Stimulated activated CD8-positive, alpha-beta memory T cell treated with anti-CD3 and anti-CD28 coated beads, Interleukin-12 subunit alpha, Interleukin-12 subunit beta, amount 100 ng/mL, for 24 hours (primary cell): ENCODE measurements at regions not wholly inside any gene's neighbourhood (a gene's known extent, or its start where the extent isn't known, plus 50 kb on each side); places are given as distances from the start of the nearest gene placed in this dataset.

Source experiments
- DNase-seq: peaks from one replicate; pipeline ENCODE4 v3.0.0-alpha.2; 2020; ENCODE audit errors: extremely low read depth

- DNase-seq: no peak
Observed at GRCh38 chr9:16336833-16337232, 533.6 kb downstream of the BNC2 start.

- no peak for DNase-seq
Observed at GRCh38 chr9:16337322-16338029, 533.0 kb downstream of the BNC2 start.

GRCh38 chr9:16341177-16341576, 529.3 kb downstream of the BNC2 start:
- DNase-seq: no peak

GRCh38 chr9:16342246-16343020, 528.0 kb downstream of the BNC2 start:
- DNase-seq: no peak

- DNase-seq: no peak
Observed at GRCh38 chr9:16343249-16344237, 526.9 kb downstream of the BNC2 start.

- DNase-seq: no peak
Observed at GRCh38 chr9:16344343-16344742, 526.1 kb downstream of the BNC2 start.

GRCh38 chr9:16345902-16346301, 524.6 kb downstream of the BNC2 start:
- no peak for DNase-seq

GRCh38 chr9:16347886-16348285, 522.6 kb downstream of the BNC2 start:
- DNase-seq: no peak

- DNase-seq: no peak
Observed at GRCh38 chr9:16348531-16348930, 521.9 kb downstream of the BNC2 start.

- no peak for DNase-seq
Observed at GRCh38 chr9:16352251-16352650, 518.2 kb downstream of the BNC2 start.

- DNase-seq: no peak
Observed at GRCh38 chr9:16352791-16353401, 517.6 kb downstream of the BNC2 start.

GRCh38 chr9:16356196-16356765, 514.2 kb downstream of the BNC2 start:
- no peak for DNase-seq

- no peak for DNase-seq
Observed at GRCh38 chr9:16357828-16358227, 512.6 kb downstream of the BNC2 start.

- no peak for DNase-seq
Observed at GRCh38 chr9:16358751-16359150, 511.7 kb downstream of the BNC2 start.
